ENCODE measurements at regions not wholly inside any gene's neighbourhood (a gene's known extent, or its start where the extent isn't known, plus 50 kb on each side); places are given as distances from the start of the nearest gene placed in this dataset.
"Not testable (repeated sequence)": the region's sequence is repeated elsewhere in the genome, so short reads cannot be mapped to it uniquely, and the experiment has no call there.

GRCh38 chr5:34441767-34442166, 214.4 kb upstream of the RAI14 start:
- not testable (repeated sequence) for DNase-seq

GRCh38 chr5:34447424-34447823, 208.7 kb upstream of the RAI14 start:
- no peak for DNase-seq

GRCh38 chr5:34449639-34450038, 206.5 kb upstream of the RAI14 start:
- no peak for DNase-seq

- no peak for DNase-seq
These were observed 205.8 kb upstream of the RAI14 start for GRCh38 chr5:34450338-34450737.

GRCh38 chr5:34452170-34452828, 203.8 kb upstream of the RAI14 start:
- peak; percentile 10 for DNase-seq

- no peak for DNase-seq
These were observed 201.0 kb upstream of the RAI14 start for GRCh38 chr5:34455098-34455497.

- no peak for DNase-seq
These were observed 196.2 kb upstream of the RAI14 start for GRCh38 chr5:34459908-34460307.

- no peak for DNase-seq
These were observed 195.6 kb upstream of the RAI14 start for GRCh38 chr5:34460496-34460895.

GRCh38 chr5:34464829-34465228, 191.3 kb upstream of the RAI14 start:
- DNase-seq, result no peak

GRCh38 chr5:34465301-34465700, 190.8 kb upstream of the RAI14 start:
- DNase-seq, result not testable (repeated sequence)

- DNase-seq, result not testable (repeated sequence)
These were observed 189.4 kb upstream of the RAI14 start for GRCh38 chr5:34466519-34467388.

- no peak for DNase-seq
These were observed 188.7 kb upstream of the RAI14 start for GRCh38 chr5:34467436-34467835.

GRCh38 chr5:34467984-34468383, 188.1 kb upstream of the RAI14 start:
- not testable (repeated sequence) for DNase-seq

GRCh38 chr5:34469971-34470370, 186.2 kb upstream of the RAI14 start:
- DNase-seq, result no peak

- peak; percentile 53 for DNase-seq
These were observed 181.5 kb upstream of the RAI14 start for GRCh38 chr5:34474573-34475021.

- no peak for DNase-seq
These were observed 180.7 kb upstream of the RAI14 start for GRCh38 chr5:34475249-34475966.

- DNase-seq, result no peak
These were observed 179.1 kb upstream of the RAI14 start for GRCh38 chr5:34476941-34477565.

- no peak for DNase-seq
These were observed 175.2 kb upstream of the RAI14 start for GRCh38 chr5:34480810-34481528.

GRCh38 chr5:34483442-34484033, 172.6 kb upstream of the RAI14 start:
- no peak for DNase-seq

- no peak for DNase-seq
These were observed 171.8 kb upstream of the RAI14 start for GRCh38 chr5:34484216-34484920.

- DNase-seq, result no peak
These were observed 170.4 kb upstream of the RAI14 start for GRCh38 chr5:34485768-34486030.
